ENCODE measurements at regions not wholly inside any gene's neighbourhood (a gene's known extent, or its start where the extent isn't known, plus 50 kb on each side); places are given as distances from the start of the nearest gene placed in this dataset.

DNA sequence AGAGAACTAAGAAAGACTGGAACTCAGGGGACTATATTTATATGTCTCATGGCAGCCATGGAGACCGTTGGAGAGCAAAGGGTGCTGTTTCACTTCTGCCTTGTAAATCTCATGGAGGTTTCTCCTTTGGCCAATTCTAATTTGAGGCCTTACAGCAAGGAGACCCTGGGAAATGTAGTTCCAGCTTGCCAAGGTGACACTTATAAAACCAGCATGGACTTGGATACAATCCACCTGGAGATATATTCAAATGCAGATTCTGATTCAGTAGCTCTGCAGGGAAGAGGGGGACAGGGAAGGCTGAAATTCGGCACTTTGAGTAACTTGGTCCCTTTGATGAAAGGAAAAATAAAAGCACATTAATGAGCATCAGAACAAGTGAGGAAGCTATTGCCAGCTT, 90.0 kb downstream of the OXGR1 start:
- H2BK120ac ChIP-seq (replicated peaks; ENCODE audit: low read depth, low read length) = no peak overlapping the region
- no peaks in the 10 kb centered on the region for H3K23me2 ChIP-seq (ENCODE audit: low read depth, low read length)
- H3K27me3 ChIP-seq (replicated peaks in 1 of 4; ENCODE audit: control insufficient read depth in 3 of 4, extremely low read depth in 1 of 4, insufficient read depth in 3 of 4, low read length in 3 of 4) = no peaks in the 10 kb centered on the region
- H2BK20ac ChIP-seq (ENCODE audit: low read length) = no peak overlapping the region
- H3K4me3 ChIP-seq (ENCODE audit: extremely low read depth in 1 of 4, insufficient read depth in 2 of 4, low read depth in 3 of 4, low read length in 4 of 4) = no peak overlapping the region
- no peak overlapping the region for H4K91ac ChIP-seq (replicated peaks; ENCODE audit: insufficient read length, low read length)
- H4K8ac ChIP-seq (ENCODE audit: extremely low read depth, insufficient read depth, low read length) = no peak overlapping the region
- DNase-seq (ENCODE audit: low read depth in 1 of 2, low spot score in 2 of 2) (no peak), FAIRE-seq (peak; percentile 19)
- no peak overlapping the region for H3K27ac ChIP-seq (ENCODE audit: low read depth, low read length)
- H3K23ac ChIP-seq (ENCODE audit: insufficient read length) = no peak overlapping the region
- no peak overlapping the region for H2BK15ac ChIP-seq (ENCODE audit: low read length)
- H2AK5ac ChIP-seq (ENCODE audit: low read depth, low read length) = no peak overlapping the region
- 54% methylated on average over 2 of the region's 2 CpGs; no CpG with 5 or more reads in 1 of the 2 experiments for WGBS, 2 experiments (ENCODE audit: extremely low coverage in 1 of 2, insufficient coverage in 1 of 2, insufficient read length in 1 of 2, insufficient replicate concordance in 2 of 2, low coverage in 1 of 2, low lambda C conversion rate in 2 of 2, missing lambda C conversion rate in 1 of 2)
- TF ChIP-seq EZH2 (IDR thresholded peaks at IDR 0.05; ENCODE audit: low read depth, low read length, severe bottlenecking) (no peak), SIX5 (IDR thresholded peaks at IDR 0.05; ENCODE audit: low read depth, low read length) (peak; percentile 49; the same call in 1 of the 2 replicates), POU5F1 (IDR thresholded peaks at IDR 0.05; ENCODE audit: low read depth, low read length) (0 out of 2 replicates have a peak, but pooled peaks have one; percentile 9)
- peak overlapping the region in 1 of 2 experiments; percentile 39; a peak in 2 of 4 replicates for H3K4me2 ChIP-seq (ENCODE audit: insufficient read depth in 1 of 2, low read depth in 2 of 2, low read length in 2 of 2)
- H3K79me2 ChIP-seq (ENCODE audit: control insufficient read depth in 1 of 2, insufficient read depth in 2 of 2, low read length in 2 of 2) = no peaks in the 10 kb centered on the region
- H2AFZ ChIP-seq (ENCODE audit: low read length) = peak overlapping the region; percentile 98
- no peaks in the 10 kb centered on the region for H3K36me3 ChIP-seq (ENCODE audit: control insufficient read depth in 2 of 4, insufficient read depth in 4 of 4, low read length in 3 of 4)
- H3K9me3 ChIP-seq (ENCODE audit: insufficient read depth in 2 of 2, low read depth in 1 of 2, low read length in 1 of 2) = no peaks in the 10 kb centered on the region
- H3K4me1 ChIP-seq (replicated peaks in 1 of 4; ENCODE audit: control insufficient read depth in 3 of 4, insufficient read depth in 4 of 4, low read length in 3 of 4) = peaks cover 0 to 11% (median 3%) of the 10 kb centered on the region in 4 experiments; a peak in 2 of 7 replicates
- no peak overlapping the region for H2BK12ac ChIP-seq (ENCODE audit: low read depth, low read length)
- H2BK5ac ChIP-seq (ENCODE audit: low read depth, low read length) = no peak overlapping the region
- no peaks in the 10 kb centered on the region for H3K79me1 ChIP-seq (ENCODE audit: low read depth, low read length)
- ChIA-PET CTCF (ENCODE audit: partially characterized antibody) (interaction anchor here (1.2 to 1.4 kb wide), 3 partner anchors 20 to 56 kb away, joined by 3 to 4 read pairs (median 4); no protein-coding TSS in a partner anchor), POLR2A (ENCODE audit: partially characterized antibody) (no interaction called here)
- H4K20me1 ChIP-seq (replicated peaks in 1 of 2; ENCODE audit: control insufficient read depth in 1 of 2, insufficient read depth in 2 of 2, low read length in 2 of 2) = no peaks in the 10 kb centered on the region
- H3K4ac ChIP-seq (replicated peaks; ENCODE audit: insufficient read length, low read depth, low read length) = no peak overlapping the region
- no peak overlapping the region for H3K14ac ChIP-seq (ENCODE audit: insufficient read length)
- no peak overlapping the region for H3K18ac ChIP-seq (ENCODE audit: extremely low read depth, low read length)
- H4K5ac ChIP-seq (ENCODE audit: insufficient read length, low read depth, low read length) = no peak overlapping the region
- H3K9ac ChIP-seq (replicated peaks in 1 of 4; ENCODE audit: extremely low read depth in 1 of 4, low read depth in 3 of 4, low read length in 3 of 4) = no peak overlapping the region
- H3K56ac ChIP-seq (replicated peaks; ENCODE audit: insufficient read length, low read depth, low read length) = no peak overlapping the region
